ENCODE measurements at regions not wholly inside any gene's neighbourhood (a gene's known extent, or its start where the extent isn't known, plus 50 kb on each side); places are given as distances from the start of the nearest gene placed in this dataset.
A peak's percentile ranks its signal among the peaks of the same experiment; 100 is the strongest.
"Not testable (repeated sequence)": the region's sequence is repeated elsewhere in the genome, so short reads cannot be mapped to it uniquely, and the experiment has no call there.

DNA sequence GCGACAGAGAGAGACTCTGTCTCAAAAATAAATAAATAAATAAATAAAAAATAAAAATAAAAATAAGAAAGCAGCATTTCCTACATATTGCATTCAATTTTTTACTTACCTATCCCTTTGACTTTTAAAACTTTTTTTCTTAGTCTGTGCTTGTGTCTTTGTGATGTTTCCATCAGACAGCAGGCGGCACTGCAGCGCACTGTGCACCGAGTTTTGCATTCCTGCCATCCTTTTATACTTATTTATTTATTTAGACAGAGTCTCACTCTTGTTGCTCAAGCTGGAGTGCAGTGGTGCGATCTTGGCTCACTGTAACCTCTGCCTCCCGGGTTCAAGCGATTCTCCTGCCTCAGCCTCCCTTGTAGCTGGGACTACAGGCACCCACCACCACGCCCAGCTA, 203.9 kb downstream of the SPATA31A1 start:
- peak; percentile 21; the same call in 1 of the 2 replicates for TF ChIP-seq CTCF (IDR thresholded peaks at IDR 0.05; ENCODE audit: borderline replicate concordance, insufficient read depth, low read depth, low read length)
- H3K4me3 ChIP-seq (ENCODE audit: low read depth, low read length) = not testable (repeated sequence)

DNA sequence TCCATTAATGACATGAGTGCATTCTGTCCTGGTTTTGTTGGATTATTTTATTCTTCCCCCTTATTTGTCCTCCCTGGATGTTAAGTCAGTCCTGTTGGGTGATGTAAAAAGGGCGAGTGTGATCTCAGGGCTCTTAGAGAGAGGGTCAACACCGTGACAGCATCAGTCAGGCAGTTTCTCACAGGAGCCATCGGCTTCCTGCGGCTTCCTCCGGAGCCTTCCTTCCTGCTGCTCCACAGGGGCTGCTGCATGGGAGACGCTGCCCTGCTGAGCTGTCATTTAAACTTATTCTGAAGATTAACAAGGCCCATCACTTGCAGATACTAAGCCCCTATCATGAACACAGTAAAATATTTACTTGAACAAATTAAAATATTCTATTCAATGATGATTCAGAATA, 211.3 kb downstream of the SPATA31A1 start:
- H3K4me3 ChIP-seq (ENCODE audit: low read depth, low read length) = not testable (repeated sequence)

- H3K4me3 ChIP-seq (ENCODE audit: low read depth, low read length) = not testable (repeated sequence)
Observed at GRCh38 chr9:39567396-39567795, 211.9 kb downstream of the SPATA31A1 start.

DNA sequence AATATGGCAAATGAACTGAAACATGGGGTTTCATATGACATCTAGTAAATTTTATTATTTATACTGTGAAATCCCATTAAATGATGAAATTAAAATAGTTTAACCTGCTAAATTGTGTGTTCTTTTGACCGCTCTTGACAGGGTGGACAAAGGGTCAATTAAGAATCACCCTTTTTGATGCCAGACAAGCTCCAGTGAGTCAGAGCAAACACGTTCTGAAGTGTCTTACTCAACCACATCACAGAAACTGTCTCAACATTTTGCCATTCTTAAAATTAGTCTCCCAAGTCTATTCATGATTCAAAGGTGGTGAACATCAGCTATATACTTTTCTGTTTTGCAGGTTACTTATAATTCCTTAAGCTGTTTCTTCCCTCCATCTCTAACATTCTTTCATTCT, 213.4 kb downstream of the SPATA31A1 start:
- not testable (repeated sequence) for H3K4me3 ChIP-seq (ENCODE audit: low read depth, low read length)

DNA sequence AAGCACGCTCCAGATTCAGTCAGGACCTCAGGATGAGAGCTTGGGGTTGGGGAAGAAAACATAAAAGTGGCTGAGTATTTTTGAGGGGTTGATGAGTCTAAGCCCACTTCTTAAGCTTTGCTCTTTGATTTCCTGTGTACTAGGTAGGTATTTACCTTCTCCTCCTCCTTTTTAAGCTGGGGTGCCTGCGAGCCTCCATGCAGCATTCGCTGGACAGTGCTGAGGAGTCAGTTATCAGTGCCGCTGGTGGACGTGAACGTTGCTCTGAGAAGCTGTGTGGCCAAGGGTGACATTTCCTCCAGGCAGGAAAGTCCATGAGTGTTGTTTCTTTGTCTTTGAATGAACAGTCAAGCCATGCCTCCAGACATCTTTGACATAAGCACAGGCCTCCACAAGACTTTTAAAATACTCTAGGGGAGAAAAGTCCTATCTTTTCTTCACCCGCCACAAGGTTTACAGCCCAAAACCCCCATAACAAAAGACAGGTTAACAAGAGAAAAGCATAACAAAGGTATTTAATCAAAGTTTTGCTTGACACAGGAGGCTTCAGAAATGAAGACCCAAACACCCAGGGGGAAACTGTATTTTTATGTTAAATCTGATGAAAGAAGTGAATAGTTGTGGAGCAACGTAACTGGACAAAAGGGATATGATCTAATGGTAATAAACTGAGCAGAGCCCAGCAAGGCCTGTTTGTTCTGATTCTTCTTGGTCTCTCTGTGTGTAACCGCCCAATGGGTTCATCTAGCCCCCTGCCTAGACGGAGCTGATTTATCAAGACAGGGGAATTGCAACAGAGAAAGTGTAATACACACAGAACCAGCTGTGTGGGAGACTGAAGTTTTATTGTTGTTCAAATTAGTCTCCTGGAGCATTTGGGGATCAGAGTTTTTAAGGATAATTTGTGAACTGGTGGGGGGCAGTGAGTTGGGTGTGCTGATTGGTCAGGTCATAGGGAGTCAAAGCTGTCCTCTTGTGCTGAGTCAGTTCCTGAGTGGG, 217.9 kb downstream of the SPATA31A1 start:
- not testable (repeated sequence) for H3K4me3 ChIP-seq (ENCODE audit: low read depth, low read length)

DNA sequence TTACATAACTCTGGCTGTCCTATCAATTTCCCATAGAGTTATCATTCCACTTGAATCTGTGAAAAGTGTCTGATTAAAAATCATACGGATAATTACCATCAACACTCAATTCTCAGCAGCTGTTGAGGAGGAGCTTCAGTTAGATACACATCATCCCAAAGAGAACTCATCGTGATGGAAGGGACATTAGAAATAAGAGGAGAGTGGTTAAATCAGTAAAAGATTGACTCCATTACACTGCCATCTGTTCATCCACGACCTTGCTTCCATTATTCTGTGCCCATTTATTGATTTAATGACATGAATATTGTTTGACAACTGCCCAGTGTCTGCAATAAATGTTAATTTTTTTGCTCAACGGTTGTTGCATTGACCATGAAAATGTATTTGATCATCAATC, 223.5 kb downstream of the SPATA31A1 start:
- not testable (repeated sequence) for H3K4me3 ChIP-seq (ENCODE audit: low read depth, low read length)

DNA sequence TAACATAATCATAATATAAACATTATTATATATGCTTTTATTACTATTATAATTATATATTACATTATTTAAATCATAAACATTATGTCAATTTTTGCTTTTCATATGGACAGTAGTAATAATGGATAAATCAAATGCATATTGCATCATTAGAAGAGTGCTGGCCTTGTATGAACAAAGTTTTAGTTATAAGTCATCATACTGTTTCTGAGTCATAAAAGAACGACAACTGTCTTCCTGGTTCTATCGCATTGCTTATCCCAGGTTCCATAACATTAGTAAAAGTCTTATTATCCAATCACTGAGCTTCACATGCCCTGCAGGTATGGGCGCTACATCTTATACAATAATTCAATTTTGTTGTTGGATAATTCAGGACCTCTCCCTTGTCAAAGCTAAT, 225.8 kb downstream of the SPATA31A1 start:
- H3K4me3 ChIP-seq (ENCODE audit: low read depth, low read length) = not testable (repeated sequence)

- H3K4me3 ChIP-seq (ENCODE audit: low read depth, low read length) = not testable (repeated sequence)
Observed at GRCh38 chr9:39582677-39583412, 227.4 kb downstream of the SPATA31A1 start.

DNA sequence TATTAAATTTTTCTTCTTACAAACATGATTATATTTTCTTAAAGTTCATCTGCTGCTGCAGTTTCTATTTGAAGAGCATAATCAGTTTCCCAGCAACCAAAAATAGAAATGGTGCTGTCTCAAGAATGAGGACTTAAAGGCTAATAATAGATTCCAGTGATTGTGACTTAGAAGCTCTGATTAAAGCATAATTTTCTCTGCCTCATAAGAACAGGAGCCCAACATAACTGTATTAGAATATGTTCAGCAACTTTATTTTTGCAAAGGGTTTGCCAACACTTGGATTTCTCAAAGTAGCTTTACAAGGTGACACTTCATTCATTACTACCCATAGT, 227.9 kb downstream of the SPATA31A1 start:
- H3K4me3 ChIP-seq (ENCODE audit: low read depth, low read length) = not testable (repeated sequence)

- not testable (repeated sequence) for H3K4me3 ChIP-seq (ENCODE audit: low read depth, low read length)
Observed at GRCh38 chr9:39585233-39585632, 229.8 kb downstream of the SPATA31A1 start.

- H3K4me3 ChIP-seq (ENCODE audit: low read depth, low read length) = no peak overlapping the region
- no peak for TF ChIP-seq CTCF (IDR thresholded peaks at IDR 0.05; ENCODE audit: borderline replicate concordance, insufficient read depth, low read depth, low read length)
Observed at GRCh38 chr9:39587844-39588499, 232.5 kb downstream of the SPATA31A1 start.

GRCh38 chr9:39588500-39589137, 233.2 kb downstream of the SPATA31A1 start:
- H3K4me3 ChIP-seq (ENCODE audit: low read depth, low read length) = no peak overlapping the region
- no peak for TF ChIP-seq CTCF (IDR thresholded peaks at IDR 0.05; ENCODE audit: borderline replicate concordance, insufficient read depth, low read depth, low read length)

GRCh38 chr9:39604089-39604488, 248.6 kb downstream of the SPATA31A1 start:
- not testable (repeated sequence) for H3K4me3 ChIP-seq (ENCODE audit: low read depth, low read length)

- not testable (repeated sequence) for H3K4me3 ChIP-seq (ENCODE audit: low read depth, low read length)
Observed at GRCh38 chr9:39611449-39612231, 256.2 kb downstream of the SPATA31A1 start.

- not testable (repeated sequence) for H3K4me3 ChIP-seq (ENCODE audit: low read depth, low read length)
Observed at GRCh38 chr9:39616480-39616879, 261.0 kb downstream of the SPATA31A1 start.
